ENCODE measurements at regions not wholly inside any gene's neighbourhood (a gene's known extent, or its start where the extent isn't known, plus 50 kb on each side); places are given as distances from the start of the nearest gene placed in this dataset.

DNA sequence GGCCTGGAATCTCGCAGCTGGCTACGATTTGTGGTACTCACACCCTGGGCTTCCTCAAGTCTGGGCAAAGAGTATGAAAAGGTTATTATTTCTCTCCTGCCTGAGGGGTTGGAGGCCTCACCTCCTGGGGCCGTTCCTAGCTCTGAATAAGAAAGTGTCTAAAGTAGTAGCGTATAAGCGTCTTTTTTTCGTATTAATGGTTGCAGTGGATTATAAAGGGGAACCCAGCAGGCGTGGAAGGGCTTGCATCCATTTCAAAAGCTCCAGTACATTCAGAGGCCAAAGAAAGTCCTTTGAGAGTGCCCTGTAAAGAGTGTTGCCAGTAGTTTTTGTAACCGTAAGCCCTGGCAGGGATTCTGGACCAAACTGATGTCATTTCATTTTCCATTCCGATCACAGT is 72.2 kb upstream of the MPHOSPH6 start:
- no peak for DNase-seq (ENCODE audit: low read depth, low spot score)

GRCh38 chr16:82241469-82242052 is 71.5 kb upstream of the MPHOSPH6 start:
- no peak for DNase-seq (ENCODE audit: low read depth, low spot score)

DNA sequence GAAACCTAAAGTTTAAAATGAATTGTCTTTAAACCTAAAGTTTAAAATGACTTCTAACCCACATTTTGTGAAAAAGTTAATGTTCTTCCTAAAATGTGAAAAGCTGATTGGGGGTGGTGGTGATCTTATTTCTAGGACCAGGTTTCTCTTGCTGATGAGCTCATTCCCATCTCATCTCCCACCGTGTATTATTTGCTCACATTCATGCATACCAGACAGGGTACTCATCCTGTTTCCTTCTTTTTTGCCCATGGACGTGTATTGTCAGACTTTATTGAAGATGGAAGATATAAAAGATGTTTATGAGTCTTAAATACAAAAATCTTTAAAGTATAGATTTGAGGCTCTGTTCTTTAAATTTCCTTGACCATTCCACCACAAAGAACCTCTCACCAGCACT is 70.1 kb upstream of the MPHOSPH6 start:
- DNase-seq (ENCODE audit: low read depth, low spot score) = no peak

DNA sequence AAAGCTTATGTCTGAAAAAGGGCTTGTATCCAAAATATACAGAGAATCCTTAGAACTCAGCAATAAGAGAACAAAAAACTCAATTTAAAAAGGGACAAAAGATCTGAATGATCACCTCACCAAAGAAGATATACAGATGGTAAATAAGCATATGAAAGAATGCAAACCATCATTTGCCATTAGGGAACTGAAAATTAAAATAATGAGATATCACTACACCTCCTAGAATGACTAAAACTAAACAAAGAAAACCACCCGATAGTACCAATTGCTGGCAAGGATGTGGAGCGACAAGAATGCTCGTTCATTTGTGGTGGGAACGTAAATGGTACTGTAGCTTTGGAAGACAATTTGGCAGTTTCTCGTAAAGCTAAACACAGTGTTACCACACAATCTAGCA is 66.9 kb upstream of the MPHOSPH6 start:
- no peak for DNase-seq (ENCODE audit: low read depth, low spot score)

- DNase-seq (ENCODE audit: low read depth, low spot score) = no peak
Measured at GRCh38 chr16:82236415-82236814, 66.4 kb upstream of the MPHOSPH6 start.

- DNase-seq (ENCODE audit: low read depth, low spot score) = no peak
Measured at GRCh38 chr16:82232806-82233205, 62.8 kb upstream of the MPHOSPH6 start.

DNA sequence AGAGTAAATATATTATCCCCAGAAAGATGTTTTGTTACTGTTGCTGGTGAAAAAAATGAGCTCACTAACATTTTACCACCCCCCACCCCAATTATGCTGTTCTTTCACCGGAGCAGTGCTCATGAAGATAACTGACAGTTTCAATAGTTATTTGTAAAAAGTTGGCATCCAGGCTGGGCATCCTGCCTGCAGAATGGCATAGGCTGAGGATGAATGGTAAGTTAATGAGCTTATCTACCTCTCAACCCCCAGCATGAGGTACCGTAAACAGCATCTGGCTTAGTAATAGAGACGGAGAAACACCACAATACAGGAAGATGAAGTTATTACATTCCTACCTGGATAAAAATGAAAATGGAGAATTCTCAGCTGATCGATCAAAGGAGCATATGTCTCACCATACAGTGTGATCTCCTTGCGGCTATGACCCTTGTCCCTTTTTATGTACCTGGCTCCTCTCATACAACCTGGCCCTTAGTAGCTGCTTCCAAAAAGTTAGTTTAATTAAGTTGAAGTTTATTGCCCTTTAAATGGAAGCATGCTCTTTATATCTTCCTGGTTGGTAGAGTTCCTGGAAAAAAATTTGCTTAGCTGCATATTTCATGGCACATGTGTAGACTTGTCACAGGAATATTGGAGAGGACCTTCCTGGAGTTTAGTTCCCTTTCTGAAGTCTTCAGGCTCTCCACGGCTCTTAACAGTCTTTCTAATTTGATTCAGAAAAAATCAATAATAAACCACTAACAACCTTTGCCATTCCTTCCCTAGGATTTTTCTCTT is 61.2 kb upstream of the MPHOSPH6 start:
- DNase-seq (ENCODE audit: low read depth, low spot score) = no peak

DNA sequence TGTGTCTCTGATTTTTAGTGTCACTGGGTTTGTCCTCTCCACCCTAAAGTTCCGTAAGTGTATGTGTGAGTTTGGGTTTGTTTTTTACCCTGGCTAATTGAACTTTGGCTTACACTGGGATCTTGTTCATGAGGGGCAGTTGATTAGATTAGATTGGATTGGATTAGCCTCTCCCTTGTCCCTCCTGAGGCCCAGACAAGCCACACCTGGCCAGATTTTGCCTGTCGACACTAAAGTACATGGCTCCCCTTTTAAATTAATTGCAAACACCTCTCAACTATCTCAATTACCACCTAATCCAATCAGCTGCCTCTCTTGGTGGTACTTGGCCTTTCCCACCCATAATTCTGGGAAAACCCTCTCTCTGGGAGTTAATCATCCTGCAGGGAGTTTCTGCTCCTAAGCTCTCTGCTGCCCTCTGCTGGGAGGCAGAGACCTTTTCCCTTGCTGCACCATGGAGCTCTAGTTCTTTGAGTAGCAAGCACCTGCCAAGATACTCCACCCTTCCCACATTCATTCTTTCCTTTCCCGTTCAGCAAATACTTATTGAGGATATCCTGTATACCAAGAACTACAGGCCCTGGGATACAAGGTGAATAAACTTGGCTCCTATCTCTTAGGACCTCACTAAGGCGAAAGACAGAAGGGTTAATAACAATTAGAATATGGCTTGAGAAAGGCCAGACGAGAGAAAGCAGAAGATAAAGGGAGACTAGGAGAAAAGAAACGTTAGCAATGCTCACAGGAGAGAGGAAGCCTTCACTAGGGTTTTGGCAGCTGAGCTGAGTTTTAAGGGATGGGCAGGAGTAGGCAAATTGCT is 60.0 kb upstream of the MPHOSPH6 start:
- peak; percentile 20 for DNase-seq (ENCODE audit: low read depth, low spot score)

GRCh38 chr16:82226327-82226726 is 56.3 kb upstream of the MPHOSPH6 start:
- DNase-seq (ENCODE audit: low read depth, low spot score) = no peak

- no peak for DNase-seq (ENCODE audit: low read depth, low spot score)
Measured at GRCh38 chr16:82224821-82225220, 54.8 kb upstream of the MPHOSPH6 start.

DNA sequence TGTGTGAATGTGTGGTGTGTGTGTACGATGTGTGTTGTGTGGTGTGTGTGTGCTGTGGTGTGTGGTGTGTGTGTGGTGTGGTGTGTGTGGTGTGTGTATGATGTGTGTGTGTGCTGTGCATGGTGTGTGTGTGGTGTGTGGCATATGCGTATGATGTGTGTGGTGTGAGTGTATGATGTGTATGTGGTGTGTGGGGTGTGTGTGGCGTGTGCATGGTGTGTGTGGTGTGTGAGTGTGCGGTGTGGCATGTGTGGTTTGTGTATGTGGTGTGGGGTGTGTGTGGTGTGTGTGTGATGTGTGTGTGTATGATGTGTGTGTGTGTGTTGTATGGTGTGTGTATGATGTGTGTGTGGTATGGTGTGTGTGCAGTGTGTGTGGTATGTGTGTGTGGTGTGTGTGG is 50.5 kb upstream of the MPHOSPH6 start:
- DNase-seq (ENCODE audit: low read depth, low spot score) = no peak

Measured in activated naive CD8-positive, alpha-beta T cell treated with anti-CD3 and anti-CD28 coated beads, Interleukin-2, amount 50 U/mL, for 16 hours (primary cell).